Activated CD4-positive, alpha-beta T cell treated with anti-CD3 and anti-CD28 coated beads, Interleukin-2, Interleukin-4, amounts not matched to agents 100 ng/mL and 50 ng/mL, durations not matched to agents 16 hours and 8 hours (primary cell): ENCODE measurements at regions not wholly inside any gene's neighbourhood (a gene's known extent, or its start where the extent isn't known, plus 50 kb on each side); places are given as distances from the start of the nearest gene placed in this dataset.
"Not testable (repeated sequence)": the region's sequence is repeated elsewhere in the genome, so short reads cannot be mapped to it uniquely, and the experiment has no call there.

Source experiments
- DNase-seq: peaks from one replicate; pipeline ENCODE4 v3.0.0-alpha.2; 2020; ENCODE audit warnings: low spot score

- DNase-seq: no peak
Observed at GRCh38 chr10:20656886-20657285, 240.2 kb downstream of the NEBL start.

- DNase-seq: not testable (repeated sequence)
Observed at GRCh38 chr10:20652424-20652823, 244.7 kb downstream of the NEBL start.

- DNase-seq: no peak
Observed at GRCh38 chr10:20648263-20648874, 248.7 kb downstream of the NEBL start.

- no peak for DNase-seq
Observed at GRCh38 chr10:20647756-20648155, 249.4 kb downstream of the NEBL start.

- no peak for DNase-seq
Observed at GRCh38 chr10:20644421-20644820, 252.7 kb downstream of the NEBL start.

GRCh38 chr10:20641605-20642004 is 255.5 kb downstream of the NEBL start:
- DNase-seq: no peak

GRCh38 chr10:20635570-20635969 is 261.5 kb downstream of the NEBL start:
- no peak for DNase-seq

- no peak for DNase-seq
Observed at GRCh38 chr10:20634839-20635238, 262.3 kb downstream of the NEBL start.

- DNase-seq: no peak
Observed at GRCh38 chr10:20633714-20634113, 263.4 kb downstream of the NEBL start.

- no peak for DNase-seq
Observed at GRCh38 chr10:20632696-20633095, 264.4 kb downstream of the NEBL start.

GRCh38 chr10:20631229-20631628 is 265.9 kb downstream of the NEBL start:
- no peak for DNase-seq

GRCh38 chr10:20630092-20630643 is 266.9 kb downstream of the NEBL start:
- DNase-seq: peak; percentile 8

GRCh38 chr10:20627946-20628507 is 269.1 kb downstream of the NEBL start:
- DNase-seq: no peak

GRCh38 chr10:20627087-20627486 is 270.0 kb downstream of the NEBL start:
- no peak for DNase-seq

GRCh38 chr10:20625868-20626267 is 271.2 kb downstream of the NEBL start:
- DNase-seq: no peak

GRCh38 chr10:20624642-20625041 is 272.5 kb downstream of the NEBL start:
- DNase-seq: no peak

GRCh38 chr10:20623546-20623945 is 273.6 kb downstream of the NEBL start:
- DNase-seq: no peak

GRCh38 chr10:20622531-20623211 is 274.4 kb downstream of the NEBL start:
- DNase-seq: no peak

- DNase-seq: no peak
Observed at GRCh38 chr10:20620981-20621380, 276.1 kb downstream of the NEBL start.

- no peak for DNase-seq
Observed at GRCh38 chr10:20618011-20618547, 279.0 kb downstream of the NEBL start.

- DNase-seq: no peak
Observed at GRCh38 chr10:20616918-20617810, 279.9 kb downstream of the NEBL start.

- DNase-seq: no peak
Observed at GRCh38 chr10:20616056-20616671, 280.9 kb downstream of the NEBL start.
